ENCODE measurements at regions not wholly inside any gene's neighbourhood (a gene's known extent, or its start where the extent isn't known, plus 50 kb on each side); places are given as distances from the start of the nearest gene placed in this dataset.

GRCh38 chr21:41016472-41016871, 151.5 kb upstream of the BACE2 start:
- no peaks in the 10 kb centered on the region for H3K9me3 ChIP-seq (ENCODE audit: control insufficient read depth in 1 of 2, low read length in 2 of 2)
- H3K27ac ChIP-seq (ENCODE audit: low read length), result no peak overlapping the region
- no peaks in the 10 kb centered on the region for H3K4me1 ChIP-seq (ENCODE audit: control insufficient read depth in 1 of 2, insufficient read depth in 2 of 2, low read length in 2 of 2)
- no peaks in the 10 kb centered on the region for H3K36me3 ChIP-seq (ENCODE audit: control insufficient read depth in 1 of 2, insufficient read depth in 2 of 2, low read length in 2 of 2)
- no peaks in the 10 kb centered on the region for H3K27me3 ChIP-seq (ENCODE audit: low read depth, low read length)
- no peak overlapping the region for H3K4me3 ChIP-seq (ENCODE audit: low read depth in 1 of 2, low read length in 2 of 2)

- no peaks in the 10 kb centered on the region for H3K36me3 ChIP-seq (ENCODE audit: control insufficient read depth in 1 of 2, insufficient read depth in 2 of 2, low read length in 2 of 2)
- no peaks in the 10 kb centered on the region for H3K4me1 ChIP-seq (ENCODE audit: control insufficient read depth in 1 of 2, insufficient read depth in 2 of 2, low read length in 2 of 2)
- H3K4me3 ChIP-seq (ENCODE audit: low read depth in 1 of 2, low read length in 2 of 2), result no peak overlapping the region
- H3K27me3 ChIP-seq (ENCODE audit: low read depth, low read length), result no peaks in the 10 kb centered on the region
- no peak overlapping the region for H3K27ac ChIP-seq (ENCODE audit: low read length)
- H3K9me3 ChIP-seq (ENCODE audit: control insufficient read depth in 1 of 2, low read length in 2 of 2), result no peaks in the 10 kb centered on the region
Measured at GRCh38 chr21:41018431-41018830, 149.5 kb upstream of the BACE2 start.

DNA sequence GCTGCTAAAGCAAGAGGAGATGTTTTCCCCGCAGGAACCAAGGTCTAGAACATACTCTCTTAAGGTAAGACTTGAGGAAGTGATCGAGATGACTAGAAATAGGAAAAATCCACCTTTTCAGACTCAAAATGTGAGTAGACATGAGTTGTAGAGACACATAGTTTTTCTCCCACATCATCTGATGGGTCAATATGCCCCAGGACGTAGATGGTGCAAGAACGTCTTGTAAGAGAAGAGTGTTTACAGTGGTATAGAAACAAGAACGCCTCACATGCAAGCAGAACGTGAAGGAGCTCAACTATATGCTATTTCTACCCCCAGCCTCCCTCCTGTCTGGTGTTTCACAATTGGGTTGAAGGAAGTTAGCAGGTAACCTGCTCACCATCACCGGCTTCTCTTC, 144.0 kb upstream of the BACE2 start:
- H3K36me3 ChIP-seq (ENCODE audit: control insufficient read depth in 1 of 2, insufficient read depth in 2 of 2, low read length in 2 of 2), result no peaks in the 10 kb centered on the region
- no peak overlapping the region for H3K27ac ChIP-seq (ENCODE audit: low read length)
- H3K4me1 ChIP-seq (ENCODE audit: control insufficient read depth in 1 of 2, insufficient read depth in 2 of 2, low read length in 2 of 2), result no peaks in the 10 kb centered on the region
- peaks cover 0 to 4% of the 10 kb centered on the region in 2 donors for H3K9me3 ChIP-seq (ENCODE audit: control insufficient read depth in 1 of 2, low read length in 2 of 2)
- H3K4me3 ChIP-seq (ENCODE audit: low read depth in 1 of 2, low read length in 2 of 2), result no peak overlapping the region
- no peaks in the 10 kb centered on the region for H3K27me3 ChIP-seq (ENCODE audit: low read depth, low read length)

- no peak overlapping the region for H3K27ac ChIP-seq (ENCODE audit: low read length)
- H3K4me3 ChIP-seq (ENCODE audit: low read depth in 1 of 2, low read length in 2 of 2), result no peak overlapping the region
- H3K9me3 ChIP-seq (ENCODE audit: control insufficient read depth in 1 of 2, low read length in 2 of 2), result peaks cover 0 to 4% of the 10 kb centered on the region in 2 donors
- no peaks in the 10 kb centered on the region for H3K27me3 ChIP-seq (ENCODE audit: low read depth, low read length)
- no peaks in the 10 kb centered on the region for H3K4me1 ChIP-seq (ENCODE audit: control insufficient read depth in 1 of 2, insufficient read depth in 2 of 2, low read length in 2 of 2)
- no peaks in the 10 kb centered on the region for H3K36me3 ChIP-seq (ENCODE audit: control insufficient read depth in 1 of 2, insufficient read depth in 2 of 2, low read length in 2 of 2)
Measured at GRCh38 chr21:41024341-41024740, 143.6 kb upstream of the BACE2 start.

- H3K4me1 ChIP-seq (ENCODE audit: control insufficient read depth in 1 of 2, insufficient read depth in 2 of 2, low read length in 2 of 2), result no peaks in the 10 kb centered on the region
- H3K4me3 ChIP-seq (ENCODE audit: low read depth in 1 of 2, low read length in 2 of 2), result no peak overlapping the region
- H3K27ac ChIP-seq (ENCODE audit: low read length), result no peak overlapping the region
- no peaks in the 10 kb centered on the region for H3K27me3 ChIP-seq (ENCODE audit: low read depth, low read length)
- H3K9me3 ChIP-seq (ENCODE audit: control insufficient read depth in 1 of 2, low read length in 2 of 2), result peaks cover 0 to 4% of the 10 kb centered on the region in 2 donors
- no peaks in the 10 kb centered on the region for H3K36me3 ChIP-seq (ENCODE audit: control insufficient read depth in 1 of 2, insufficient read depth in 2 of 2, low read length in 2 of 2)
Measured at GRCh38 chr21:41024746-41025254, 143.2 kb upstream of the BACE2 start.

GRCh38 chr21:41029571-41029970, 138.4 kb upstream of the BACE2 start:
- Histone ChIP-seq H3K36me3 (ENCODE audit: control insufficient read depth in 1 of 2, insufficient read depth in 2 of 2, low read length in 2 of 2) (no peaks in the 10 kb centered on the region), H3K27ac (ENCODE audit: low read length) (no peak overlapping the region), H3K4me3 (ENCODE audit: low read depth in 1 of 2, low read length in 2 of 2) (no peak overlapping the region), H3K27me3 (ENCODE audit: low read depth, low read length) (no peaks in the 10 kb centered on the region), H3K4me1 (ENCODE audit: control insufficient read depth in 1 of 2, insufficient read depth in 2 of 2, low read length in 2 of 2) (no peaks in the 10 kb centered on the region), H3K9me3 (ENCODE audit: control insufficient read depth in 1 of 2, low read length in 2 of 2) (peaks cover 0 to 4% of the 10 kb centered on the region in 2 donors)

- no peaks in the 10 kb centered on the region for H3K27me3 ChIP-seq (ENCODE audit: low read depth, low read length)
- no peak overlapping the region for H3K27ac ChIP-seq (ENCODE audit: low read length)
- no peak overlapping the region for H3K4me3 ChIP-seq (ENCODE audit: low read depth in 1 of 2, low read length in 2 of 2)
- H3K36me3 ChIP-seq (ENCODE audit: control insufficient read depth in 1 of 2, insufficient read depth in 2 of 2, low read length in 2 of 2), result no peaks in the 10 kb centered on the region
- no peaks in the 10 kb centered on the region for H3K9me3 ChIP-seq (ENCODE audit: control insufficient read depth in 1 of 2, low read length in 2 of 2)
- H3K4me1 ChIP-seq (ENCODE audit: control insufficient read depth in 1 of 2, insufficient read depth in 2 of 2, low read length in 2 of 2), result no peaks in the 10 kb centered on the region
Measured at GRCh38 chr21:41031701-41032220, 136.2 kb upstream of the BACE2 start.

DNA sequence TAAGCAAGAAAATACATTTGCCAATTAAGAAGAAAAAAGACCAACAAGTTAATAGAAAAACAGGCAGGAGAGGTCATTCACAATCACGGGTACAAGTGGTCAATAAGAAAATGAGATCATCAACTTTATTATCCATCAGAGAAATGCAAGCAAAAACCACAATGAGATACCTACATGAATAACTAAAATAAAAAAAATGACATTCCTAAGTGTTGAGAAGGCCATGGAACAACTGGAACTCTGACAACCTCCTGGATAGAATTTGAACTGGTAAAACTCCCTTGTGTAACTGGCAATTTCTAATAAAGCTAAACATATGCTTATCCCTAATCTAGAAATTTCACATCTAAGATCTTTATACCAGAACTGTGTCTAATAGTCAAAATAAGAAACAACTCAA, 135.4 kb upstream of the BACE2 start:
- H3K27me3 ChIP-seq (ENCODE audit: low read depth, low read length), result no peaks in the 10 kb centered on the region
- no peak overlapping the region for H3K4me3 ChIP-seq (ENCODE audit: low read depth in 1 of 2, low read length in 2 of 2)
- H3K4me1 ChIP-seq (ENCODE audit: control insufficient read depth in 1 of 2, insufficient read depth in 2 of 2, low read length in 2 of 2), result no peaks in the 10 kb centered on the region
- H3K9me3 ChIP-seq (ENCODE audit: control insufficient read depth in 1 of 2, low read length in 2 of 2), result no peaks in the 10 kb centered on the region
- no peak overlapping the region for H3K27ac ChIP-seq (ENCODE audit: low read length)
- H3K36me3 ChIP-seq (ENCODE audit: control insufficient read depth in 1 of 2, insufficient read depth in 2 of 2, low read length in 2 of 2), result no peaks in the 10 kb centered on the region

- Histone ChIP-seq H3K4me1 (ENCODE audit: control insufficient read depth in 1 of 2, insufficient read depth in 2 of 2, low read length in 2 of 2) (no peaks in the 10 kb centered on the region), H3K27me3 (ENCODE audit: low read depth, low read length) (no peaks in the 10 kb centered on the region), H3K9me3 (ENCODE audit: control insufficient read depth in 1 of 2, low read length in 2 of 2) (no peaks in the 10 kb centered on the region), H3K4me3 (ENCODE audit: low read depth in 1 of 2, low read length in 2 of 2) (no peak overlapping the region), H3K27ac (ENCODE audit: low read length) (no peak overlapping the region), H3K36me3 (ENCODE audit: control insufficient read depth in 1 of 2, insufficient read depth in 2 of 2, low read length in 2 of 2) (no peaks in the 10 kb centered on the region)
Measured at GRCh38 chr21:41037212-41037611, 130.7 kb upstream of the BACE2 start.

- no peak overlapping the region for H3K4me3 ChIP-seq (ENCODE audit: low read depth in 1 of 2, low read length in 2 of 2)
- no peaks in the 10 kb centered on the region for H3K27me3 ChIP-seq (ENCODE audit: low read depth, low read length)
- no peaks in the 10 kb centered on the region for H3K4me1 ChIP-seq (ENCODE audit: control insufficient read depth in 1 of 2, insufficient read depth in 2 of 2, low read length in 2 of 2)
- H3K36me3 ChIP-seq (ENCODE audit: control insufficient read depth in 1 of 2, insufficient read depth in 2 of 2, low read length in 2 of 2), result no peaks in the 10 kb centered on the region
- H3K27ac ChIP-seq (ENCODE audit: low read length), result no peak overlapping the region
- no peaks in the 10 kb centered on the region for H3K9me3 ChIP-seq (ENCODE audit: control insufficient read depth in 1 of 2, low read length in 2 of 2)
Measured at GRCh38 chr21:41037936-41038335, 130.0 kb upstream of the BACE2 start.

GRCh38 chr21:41043014-41043413, 124.9 kb upstream of the BACE2 start:
- H3K4me3 ChIP-seq (ENCODE audit: low read depth in 1 of 2, low read length in 2 of 2), result no peak overlapping the region
- H3K27ac ChIP-seq (ENCODE audit: low read length), result no peak overlapping the region
- H3K4me1 ChIP-seq (ENCODE audit: control insufficient read depth in 1 of 2, insufficient read depth in 2 of 2, low read length in 2 of 2), result no peaks in the 10 kb centered on the region
- no peaks in the 10 kb centered on the region for H3K9me3 ChIP-seq (ENCODE audit: control insufficient read depth in 1 of 2, low read length in 2 of 2)
- no peaks in the 10 kb centered on the region for H3K27me3 ChIP-seq (ENCODE audit: low read depth, low read length)
- H3K36me3 ChIP-seq (ENCODE audit: control insufficient read depth in 1 of 2, insufficient read depth in 2 of 2, low read length in 2 of 2), result no peaks in the 10 kb centered on the region

DNA sequence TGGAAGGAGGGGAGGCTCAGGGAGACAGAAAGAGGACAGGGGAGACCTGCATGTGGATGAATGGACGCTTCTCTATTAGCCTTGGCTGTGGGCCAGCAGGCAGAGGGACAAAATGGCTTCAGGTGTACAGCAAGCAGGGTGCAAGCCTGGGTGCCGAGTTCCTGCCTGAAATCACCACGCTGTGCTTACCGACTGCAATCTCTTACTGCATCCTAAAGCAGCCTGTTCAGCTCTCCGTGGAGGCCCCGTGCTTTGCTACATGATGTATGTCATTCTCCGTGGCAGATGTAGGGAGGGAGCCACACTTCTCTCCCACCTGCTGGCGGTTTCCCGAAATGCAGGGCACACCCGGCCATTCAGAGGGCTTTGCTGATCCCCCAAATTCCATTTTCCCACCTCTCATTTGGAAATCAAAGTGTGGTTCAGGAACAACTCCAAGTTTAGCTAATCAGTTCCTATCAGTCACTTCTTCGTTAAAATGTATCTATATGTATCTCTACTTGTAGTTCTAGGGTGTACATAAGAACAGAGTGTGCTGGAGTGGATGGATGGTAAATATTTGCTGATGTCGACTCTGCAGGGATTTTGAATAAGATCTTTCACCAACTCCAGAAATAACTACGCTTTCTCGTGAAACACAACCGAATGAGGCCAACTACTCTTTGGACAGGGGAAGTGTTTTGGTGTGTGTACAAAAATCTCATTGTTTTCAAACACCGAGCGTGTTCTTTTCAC, 122.3 kb upstream of the BACE2 start:
- no peaks in the 10 kb centered on the region for H3K4me1 ChIP-seq (ENCODE audit: control insufficient read depth in 1 of 2, insufficient read depth in 2 of 2, low read length in 2 of 2)
- no peaks in the 10 kb centered on the region for H3K9me3 ChIP-seq (ENCODE audit: control insufficient read depth in 1 of 2, low read length in 2 of 2)
- H3K36me3 ChIP-seq (ENCODE audit: control insufficient read depth in 1 of 2, insufficient read depth in 2 of 2, low read length in 2 of 2), result no peaks in the 10 kb centered on the region
- H3K4me3 ChIP-seq (ENCODE audit: low read depth in 1 of 2, low read length in 2 of 2), result no peak overlapping the region
- H3K27me3 ChIP-seq (ENCODE audit: low read depth, low read length), result no peaks in the 10 kb centered on the region
- no peak overlapping the region for H3K27ac ChIP-seq (ENCODE audit: low read length)
